Neuronal stem cell (in vitro differentiated cells): ENCODE measurements at regions not wholly inside any gene's neighbourhood (a gene's known extent, or its start where the extent isn't known, plus 50 kb on each side); places are given as distances from the start of the nearest gene placed in this dataset.

ENCODE experiments used
- DNase-seq: peaks from one replicate; pipeline ENCODE4 v3.0.0-alpha.2; 2013; ENCODE audit warnings: low spot score
- H2AFZ ChIP-seq: one replicate; pipeline ENCODE4 v1.6.1; 2013; ENCODE audit warnings: mild to moderate bottlenecking, low read length, inconsistent platforms
- H2AK5ac ChIP-seq: 2 replicates; pipeline ENCODE4 v1.6.1; 2013; ENCODE audit warnings: low read depth, mild to moderate bottlenecking, inconsistent platforms, low read length, moderate library complexity, mixed read lengths
- H2BK120ac ChIP-seq: 2 replicates; pipeline ENCODE4 v1.6.1; 2013; ENCODE audit warnings: low read depth, mild to moderate bottlenecking, inconsistent platforms, low read length, moderate library complexity, mixed read lengths
- H2BK12ac ChIP-seq: one replicate; pipeline ENCODE4 v1.6.1; 2013; ENCODE audit warnings: low read length, inconsistent platforms
- H2BK15ac ChIP-seq: 2 replicates; pipeline ENCODE4 v1.6.1; 2013; ENCODE audit warnings: mild to moderate bottlenecking, low read length, inconsistent platforms, mixed read lengths
- H2BK5ac ChIP-seq: one replicate; pipeline ENCODE4 v1.6.1; 2013; ENCODE audit warnings: inconsistent platforms, mild to moderate bottlenecking, low read length, moderate library complexity
- H3K14ac ChIP-seq: one replicate; pipeline ENCODE4 v1.6.1; 2013; ENCODE audit warnings: low read length, inconsistent platforms
- H3K18ac ChIP-seq: 2 replicates; pipeline ENCODE4 v1.6.1; 2013; ENCODE audit warnings: low read length, inconsistent platforms
- H3K23ac ChIP-seq: 2 replicates; pipeline ENCODE4 v1.6.1; 2013; ENCODE audit warnings: low read depth, mild to moderate bottlenecking, mixed read lengths, low read length, inconsistent platforms; ENCODE audit not compliant: poor library complexity
- H3K27ac ChIP-seq: replicated peaks from 3 replicates; pipeline ENCODE4 v1.5.1; 2013; ENCODE audit warnings: low read length, inconsistent platforms
- H3K27me3 ChIP-seq, 3 experiments: 2 replicates each; pipeline ENCODE4 v1.6.1; 2013; ENCODE audit warnings: low read length in 3 of 3, mild to moderate bottlenecking in 2 of 3, inconsistent platforms in 1 of 3, low read depth in 1 of 3, mixed read lengths in 1 of 3, moderate library complexity in 1 of 3; ENCODE audit not compliant: control insufficient read depth in 3 of 3, insufficient read depth in 3 of 3
- H3K36me3 ChIP-seq, 2 donors: replicated peaks in 1 of 2; 2 replicates each; pipeline ENCODE4 v1.6.1; 2013; ENCODE audit warnings: low read length in 2 of 2; ENCODE audit not compliant: control insufficient read depth in 2 of 2, insufficient read depth in 2 of 2
- H3K4ac ChIP-seq: 2 replicates; pipeline ENCODE4 v1.6.1; 2013; ENCODE audit warnings: inconsistent platforms, mild to moderate bottlenecking, low read length, moderate library complexity
- H3K4me1 ChIP-seq, 2 donors: 1 replicate in 1 of 2; 2 replicates in 1 of 2; pipeline ENCODE4 v1.6.1; 2013; ENCODE audit warnings: low read length in 2 of 2, low read depth in 1 of 2; ENCODE audit not compliant: control insufficient read depth in 2 of 2, insufficient read depth in 1 of 2
- H3K4me2 ChIP-seq: one replicate; pipeline ENCODE4 v1.6.1; 2013; ENCODE audit warnings: mild to moderate bottlenecking, low read length, inconsistent platforms; ENCODE audit not compliant: insufficient read depth, poor library complexity, severe bottlenecking
- H3K4me3 ChIP-seq, 2 donors: 2 replicates each; pipeline ENCODE4 v1.5.1; 2013; ENCODE audit warnings: low read length in 2 of 2, mild to moderate bottlenecking in 2 of 2, inconsistent platforms in 1 of 2, moderate library complexity in 1 of 2
- H3K79me1 ChIP-seq: one replicate; pipeline ENCODE4 v1.6.1; 2013; ENCODE audit warnings: low read depth, mild to moderate bottlenecking, inconsistent platforms, low read length, moderate library complexity
- H3K9ac ChIP-seq: one replicate; pipeline ENCODE4 v1.6.1; 2013; ENCODE audit warnings: mild to moderate bottlenecking, low read depth, low read length, inconsistent platforms; ENCODE audit not compliant: poor library complexity
- H3K9me3 ChIP-seq, 2 donors: replicated peaks in 1 of 2; 2 replicates each; pipeline versions ENCODE3 to v1.6.1; 2013; ENCODE audit warnings: low read length in 2 of 2, mild to moderate bottlenecking in 2 of 2, inconsistent platforms in 1 of 2, low read depth in 1 of 2, mixed read lengths in 1 of 2, moderate library complexity in 1 of 2; ENCODE audit not compliant: control insufficient read depth in 2 of 2, insufficient read depth in 1 of 2
- H4K8ac ChIP-seq: one replicate; pipeline ENCODE4 v1.6.1; 2013; ENCODE audit warnings: low read depth, mild to moderate bottlenecking, inconsistent platforms, low read length, moderate library complexity
- H4K91ac ChIP-seq: one replicate; pipeline ENCODE4 v1.6.1; 2013; ENCODE audit warnings: low read length, low read depth, mild to moderate bottlenecking, inconsistent platforms; ENCODE audit not compliant: poor library complexity
- WGBS, 2 donors: extraction: QIAGEN DNeasy Blood & Tissue Kit; methylation state at CpG; one replicate each; pipeline ENCODE4 v1.1.7; 2013; ENCODE audit warnings: missing lambda C conversion rate in 2 of 2, mixed read lengths in 1 of 2; ENCODE audit not compliant: insufficient read length in 2 of 2, insufficient replicate concordance in 1 of 2; ENCODE audit errors: extremely low coverage in 2 of 2; 5-methylcytosine and 5-hydroxymethylcytosine counted together

GRCh38 chr6:156599978-156600590 lies 177.1 kb upstream of the ARID1B start:
- Histone ChIP-seq H3K9me3 (no peaks in the 10 kb centered on the region), H3K4me3 (no peak overlapping the region), H3K27me3 (peaks cover 0 to 3% (median 0%) of the 10 kb centered on the region in 3 experiments), H3K18ac (no peak overlapping the region), H3K36me3 (no peaks in the 10 kb centered on the region), H4K8ac (no peak overlapping the region), H2AK5ac (no peak overlapping the region), H3K4me1 (peaks cover 0 to 3% of the 10 kb centered on the region in 2 donors), H2AFZ (no peak overlapping the region), H3K14ac (no peak overlapping the region), H2BK5ac (no peak overlapping the region), H2BK120ac (no peak overlapping the region), H3K23ac (no peak overlapping the region), H2BK12ac (no peak overlapping the region), H3K4me2 (no peak overlapping the region), H2BK15ac (no peak overlapping the region), H3K27ac (no peak overlapping the region), H3K4ac (no peak overlapping the region), H4K91ac (no peak overlapping the region), H3K9ac (no peak overlapping the region), H3K79me1 (no peaks in the 10 kb centered on the region)
- WGBS, 2 donors: no CpG with 5 or more reads among the region's 5 CpGs
- DNase-seq: no peak

- Histone ChIP-seq H2BK5ac (no peak overlapping the region), H2AFZ (no peak overlapping the region), H2BK12ac (no peak overlapping the region), H4K8ac (no peak overlapping the region), H2BK120ac (no peak overlapping the region), H3K18ac (no peak overlapping the region), H2BK15ac (no peak overlapping the region), H2AK5ac (no peak overlapping the region), H3K9ac (no peak overlapping the region), H3K4me1 (peaks cover 0 to 3% of the 10 kb centered on the region in 2 donors), H3K9me3 (no peaks in the 10 kb centered on the region), H3K36me3 (no peaks in the 10 kb centered on the region), H3K27ac (no peak overlapping the region), H3K4me2 (no peak overlapping the region), H4K91ac (no peak overlapping the region), H3K14ac (no peak overlapping the region), H3K23ac (no peak overlapping the region), H3K4me3 (no peak overlapping the region), H3K79me1 (no peaks in the 10 kb centered on the region), H3K4ac (no peak overlapping the region), H3K27me3 (peaks cover 0 to 3% (median 0%) of the 10 kb centered on the region in 3 experiments)
- no CpG with 5 or more reads among the region's 11 CpGs for whole genome bisulfite sequencing, 2 donors
- DNase-seq: no peak
Measured at GRCh38 chr6:156599366-156599765, 177.8 kb upstream of the ARID1B start.

DNA sequence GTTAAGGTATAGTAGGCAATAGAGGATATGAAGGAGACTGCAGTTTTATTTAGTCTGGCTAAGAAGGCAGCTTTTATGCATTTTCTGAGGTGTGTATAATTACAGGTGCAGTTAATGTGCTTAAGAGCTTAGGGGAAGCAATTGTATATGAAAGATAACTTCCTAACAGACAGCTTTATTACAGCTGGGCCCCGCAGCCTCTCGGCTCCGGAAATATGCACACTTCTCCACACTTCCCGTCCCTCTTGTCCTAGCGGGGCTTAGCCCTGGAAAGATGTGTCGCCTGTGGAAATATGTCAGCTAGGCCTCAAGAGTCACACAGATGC lies 178.4 kb upstream of the ARID1B start:
- Histone ChIP-seq H3K18ac (no peak overlapping the region), H2AK5ac (no peak overlapping the region), H4K91ac (no peak overlapping the region), H2BK5ac (no peak overlapping the region), H3K4me1 (peaks cover 0 to 3% of the 10 kb centered on the region in 2 donors), H4K8ac (no peak overlapping the region), H2BK12ac (no peak overlapping the region), H3K4ac (no peak overlapping the region), H3K9ac (no peak overlapping the region), H3K79me1 (no peaks in the 10 kb centered on the region), H3K14ac (no peak overlapping the region), H3K9me3 (no peaks in the 10 kb centered on the region), H3K27me3 (peaks cover 0 to 3% (median 0%) of the 10 kb centered on the region in 3 experiments), H2BK120ac (no peak overlapping the region), H3K23ac (no peak overlapping the region), H3K4me3 (no peak overlapping the region), H3K27ac (no peak overlapping the region), H2BK15ac (no peak overlapping the region), H2AFZ (no peak overlapping the region), H3K36me3 (no peaks in the 10 kb centered on the region), H3K4me2 (no peak overlapping the region)
- whole genome bisulfite sequencing, 2 donors: no CpG with 5 or more reads among the region's 6 CpGs
- no peak for DNase-seq

DNA sequence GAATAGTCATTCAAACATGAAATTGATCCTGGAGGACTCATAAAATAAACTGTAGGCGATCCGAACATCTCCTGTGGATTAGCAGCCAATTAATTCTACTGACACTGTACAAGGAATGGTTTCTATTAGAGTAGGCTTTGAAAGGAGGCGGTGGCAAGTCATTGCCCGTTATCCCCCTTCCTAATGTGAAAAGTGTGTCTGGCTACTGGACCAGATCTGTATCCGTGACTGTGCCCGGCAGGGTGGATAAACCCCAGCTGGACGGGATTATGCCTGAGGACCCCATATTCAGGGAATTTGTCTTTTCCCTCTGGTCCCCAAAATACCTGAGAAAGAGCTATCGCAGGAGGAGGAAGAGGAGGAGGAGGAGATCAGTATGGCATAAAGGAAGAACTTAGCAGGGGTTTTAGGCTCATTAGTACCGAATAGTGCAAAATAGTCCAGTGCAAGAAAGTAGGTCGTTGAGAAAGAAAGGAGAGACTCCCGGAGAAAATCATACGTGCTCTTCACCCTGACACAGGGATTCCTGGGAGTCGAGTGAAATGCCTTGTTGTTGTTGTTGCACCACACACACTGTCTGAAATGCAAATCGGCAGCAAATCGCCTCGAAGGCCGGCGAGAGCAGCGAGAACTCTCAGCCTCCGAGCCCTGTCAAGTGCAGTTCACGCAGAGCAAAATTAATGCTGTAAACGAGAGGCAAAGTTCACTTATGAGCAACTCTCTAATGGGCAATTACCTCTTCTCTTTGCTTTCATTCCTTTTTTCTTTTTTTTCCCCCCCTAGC lies 178.9 kb upstream of the ARID1B start:
- Histone ChIP-seq H3K4ac (no peak overlapping the region), H4K8ac (no peak overlapping the region)
- no CpG with 5 or more reads among the region's 22 CpGs for WGBS, 2 donors

More for the DNA sequence above, 178.9 kb upstream of the ARID1B start:
- Histone ChIP-seq H3K14ac (no peak overlapping the region), H3K4me3 (no peak overlapping the region), H2BK12ac (no peak overlapping the region), H2BK5ac (no peak overlapping the region), H3K36me3 (no peaks in the 10 kb centered on the region), H3K9me3 (no peaks in the 10 kb centered on the region), H3K27ac (no peak overlapping the region), H3K18ac (no peak overlapping the region), H3K27me3 (peaks cover 0 to 3% (median 0%) of the 10 kb centered on the region in 3 experiments), H2AFZ (no peak overlapping the region), H3K23ac (no peak overlapping the region), H4K91ac (no peak overlapping the region), H2BK120ac (no peak overlapping the region), H2AK5ac (no peak overlapping the region), H3K79me1 (no peaks in the 10 kb centered on the region), H3K4me2 (no peak overlapping the region), H3K9ac (no peak overlapping the region), H2BK15ac (no peak overlapping the region), H3K4me1 (peaks cover 0 to 3% of the 10 kb centered on the region in 2 donors)
- DNase-seq: no peak
